ENCODE measurements at regions not wholly inside any gene's neighbourhood (a gene's known extent, or its start where the extent isn't known, plus 50 kb on each side); places are given as distances from the start of the nearest gene placed in this dataset.

- DNase-seq (ENCODE audit: low read depth) = no peak
- TF ChIP-seq CTCF (IDR thresholded peaks at IDR 0.05; ENCODE audit: insufficient read depth, low read length, poor library complexity, severe bottlenecking) = no peak
- no peaks in the 10 kb centered on the region for H3K27me3 ChIP-seq (ENCODE audit: control insufficient read depth, insufficient read depth, low read length)
- no peaks in the 10 kb centered on the region for H3K36me3 ChIP-seq (ENCODE audit: control insufficient read depth, insufficient read depth, low read length)
- no peak overlapping the region for H3K4me3 ChIP-seq (ENCODE audit: low read depth, low read length)
These were observed 55.5 kb downstream of the MID1IP1 start for GRCh38 chrX:38856670-38857265.

GRCh38 chrX:38857736-38858523 lies 56.7 kb downstream of the MID1IP1 start:
- no peak overlapping the region for H3K4me3 ChIP-seq (ENCODE audit: low read depth, low read length)
- no peak for DNase-seq (ENCODE audit: low read depth)
- no peaks in the 10 kb centered on the region for H3K36me3 ChIP-seq (ENCODE audit: control insufficient read depth, insufficient read depth, low read length)
- no peaks in the 10 kb centered on the region for H3K27me3 ChIP-seq (ENCODE audit: control insufficient read depth, insufficient read depth, low read length)
- TF ChIP-seq CTCF (IDR thresholded peaks at IDR 0.05; ENCODE audit: insufficient read depth, low read length, poor library complexity, severe bottlenecking) = no peak

- no peak for TF ChIP-seq CTCF (IDR thresholded peaks at IDR 0.05; ENCODE audit: insufficient read depth, low read length, poor library complexity, severe bottlenecking)
- no peak for DNase-seq (ENCODE audit: low read depth)
- no peaks in the 10 kb centered on the region for H3K36me3 ChIP-seq (ENCODE audit: control insufficient read depth, insufficient read depth, low read length)
These were observed 58.3 kb downstream of the MID1IP1 start for GRCh38 chrX:38859602-38860001.

GRCh38 chrX:38860106-38861013 lies 59.1 kb downstream of the MID1IP1 start:
- Histone ChIP-seq H3K36me3 (ENCODE audit: control insufficient read depth, insufficient read depth, low read length) (no peaks in the 10 kb centered on the region), H3K27me3 (ENCODE audit: control insufficient read depth, insufficient read depth, low read length) (no peaks in the 10 kb centered on the region), H3K4me3 (ENCODE audit: low read depth, low read length) (no peak overlapping the region)
- no peak for DNase-seq (ENCODE audit: low read depth)
- no peak for TF ChIP-seq CTCF (IDR thresholded peaks at IDR 0.05; ENCODE audit: insufficient read depth, low read length, poor library complexity, severe bottlenecking)

More at GRCh38 chrX:38859602-38860001, 58.3 kb downstream of the MID1IP1 start:
- Histone ChIP-seq H3K27me3 (ENCODE audit: control insufficient read depth, insufficient read depth, low read length) (no peaks in the 10 kb centered on the region), H3K4me3 (ENCODE audit: low read depth, low read length) (no peak overlapping the region)

GRCh38 chrX:38861489-38861888 lies 60.2 kb downstream of the MID1IP1 start:
- DNase-seq (ENCODE audit: low read depth) = no peak
- no peaks in the 10 kb centered on the region for H3K36me3 ChIP-seq (ENCODE audit: control insufficient read depth, insufficient read depth, low read length)
- H3K27me3 ChIP-seq (ENCODE audit: control insufficient read depth, insufficient read depth, low read length) = no peaks in the 10 kb centered on the region
- TF ChIP-seq CTCF (IDR thresholded peaks at IDR 0.05; ENCODE audit: insufficient read depth, low read length, poor library complexity, severe bottlenecking) = no peak
- H3K4me3 ChIP-seq (ENCODE audit: low read depth, low read length) = no peak overlapping the region
